Epithelial cell of esophagus (primary cell): ENCODE measurements at regions not wholly inside any gene's neighbourhood (a gene's known extent, or its start where the extent isn't known, plus 50 kb on each side); places are given as distances from the start of the nearest gene placed in this dataset.

Experiments
- DNase-seq: peaks from one replicate; pipeline ENCODE4 v3.0.0; 2010; ENCODE audit warnings: low read depth
- H3K4me3 ChIP-seq: 2 replicates; pipeline ENCODE4 v1.5.1; 2011; ENCODE audit warnings: mild to moderate bottlenecking, low read length, control low read depth
- CTCF ChIP-seq: IDR thresholded peaks from 2 replicates; pipeline ENCODE4 v1.5.1; 2011; ENCODE audit warnings: low read depth, mild to moderate bottlenecking, low read length, control low read depth, inconsistent platforms; ENCODE audit not compliant: insufficient read depth; ENCODE audit errors: missing control alignments

DNA sequence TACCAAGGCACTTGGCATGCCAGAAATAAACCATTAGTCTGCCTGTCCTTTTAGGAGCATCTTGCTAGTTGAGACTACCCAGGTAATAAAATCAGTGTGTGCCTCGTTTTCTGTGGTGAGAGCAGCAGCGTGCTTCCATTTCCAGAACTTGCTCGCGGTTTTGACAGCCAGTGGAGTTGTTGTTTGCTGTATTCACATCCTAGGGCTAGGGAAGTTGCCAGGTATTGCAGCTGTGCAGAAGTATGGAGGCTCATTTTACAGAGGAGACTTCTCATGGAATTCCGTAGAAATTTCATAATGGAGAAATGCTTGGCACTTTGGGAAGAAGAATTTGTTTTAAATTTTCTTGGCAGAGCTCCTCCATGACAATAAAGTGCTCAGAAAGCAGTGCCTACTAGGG is 1355.1 kb upstream of the ZEB2 start:
- DNase-seq = no peak
- TF ChIP-seq CTCF = no peak
- no peak overlapping the region for H3K4me3 ChIP-seq

DNA sequence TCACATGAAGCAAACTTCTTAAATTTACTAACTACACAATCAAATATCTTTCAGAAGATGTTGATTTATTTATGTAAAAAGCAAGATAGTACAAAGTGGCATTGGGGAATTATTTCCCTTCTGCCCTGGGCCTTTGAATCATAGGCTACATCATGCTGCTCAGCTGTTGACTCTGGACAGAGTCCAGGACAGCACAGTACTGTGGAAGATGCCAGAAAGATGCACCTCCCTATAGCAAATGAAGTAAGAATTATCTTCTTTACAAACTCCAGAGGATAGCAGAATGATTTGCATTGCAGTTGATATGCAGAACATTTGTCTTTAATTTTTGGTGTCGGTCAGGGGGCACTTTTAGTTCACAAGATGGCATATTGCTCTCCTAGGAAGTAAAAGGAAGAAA is 1354.5 kb upstream of the ZEB2 start:
- no peak overlapping the region for H3K4me3 ChIP-seq
- DNase-seq = peak; percentile 78
- TF ChIP-seq CTCF = no peak

- H3K4me3 ChIP-seq = no peak overlapping the region
- no peak for TF ChIP-seq CTCF
- peak; percentile 68 for DNase-seq
These were observed 1344.6 kb upstream of the ZEB2 start for GRCh38 chr2:145864501-145864900.

DNA sequence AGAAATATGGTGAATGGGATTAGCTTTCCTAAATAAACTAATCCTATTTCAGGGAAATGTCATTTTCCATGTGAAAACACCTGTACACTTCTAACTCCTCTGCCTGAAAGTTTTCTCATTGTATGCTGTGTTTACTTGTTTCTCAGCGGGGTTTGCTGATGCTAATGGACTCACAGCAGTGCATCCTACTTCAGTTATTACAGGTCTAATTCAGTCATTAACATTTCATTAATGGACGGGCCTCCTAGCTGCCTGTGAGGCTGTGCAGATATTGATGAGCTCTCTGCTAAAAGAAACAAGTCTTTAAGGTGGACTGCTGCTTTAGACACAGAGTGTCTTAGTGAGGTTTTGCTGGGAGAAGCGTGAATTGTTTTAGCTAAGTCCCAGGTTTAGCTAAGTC is 1342.0 kb upstream of the ZEB2 start:
- no peak for TF ChIP-seq CTCF
- no peak for DNase-seq
- H3K4me3 ChIP-seq = no peak overlapping the region

- TF ChIP-seq CTCF = no peak
- no peak overlapping the region for H3K4me3 ChIP-seq
- peak; percentile 43 for DNase-seq
These were observed 1340.2 kb upstream of the ZEB2 start for GRCh38 chr2:145860083-145860482.

- TF ChIP-seq CTCF = no peak
- H3K4me3 ChIP-seq = no peak overlapping the region
- DNase-seq = no peak
These were observed 1335.2 kb upstream of the ZEB2 start for GRCh38 chr2:145855142-145855541.

- DNase-seq = no peak
- no peak for TF ChIP-seq CTCF
- H3K4me3 ChIP-seq = no peak overlapping the region
These were observed 1334.3 kb upstream of the ZEB2 start for GRCh38 chr2:145854039-145854755.
